ENCODE measurements at regions not wholly inside any gene's neighbourhood (a gene's known extent, or its start where the extent isn't known, plus 50 kb on each side); places are given as distances from the start of the nearest gene placed in this dataset.

DNA sequence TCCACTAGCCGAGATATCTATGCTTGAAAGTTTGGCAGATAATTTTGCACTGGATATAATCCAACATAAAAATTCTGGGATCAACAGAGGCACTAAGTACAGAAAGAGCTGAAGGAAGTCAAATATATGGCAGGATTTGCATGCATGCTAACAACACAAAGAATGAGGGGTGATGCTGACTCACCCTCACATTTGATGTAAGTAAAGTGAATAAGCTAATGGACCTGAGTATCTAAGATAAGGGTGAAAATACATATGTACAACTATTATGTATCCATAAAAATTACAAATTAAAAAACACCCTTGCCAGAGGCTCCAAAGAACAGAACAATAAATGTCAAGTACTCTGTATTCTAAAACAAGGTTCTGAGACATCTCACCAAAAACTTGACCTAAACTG lies 63.8 kb upstream of the PRDX4 start:
- H3K4me3 ChIP-seq = no peak overlapping the region
- ATAC-seq = no peak
- H3K4me1 ChIP-seq = no peaks in the 10 kb centered on the region
- H3K36me3 ChIP-seq = no peaks in the 10 kb centered on the region
- H3K9me3 ChIP-seq = no peaks in the 10 kb centered on the region
- no peak for DNase-seq
- no peaks in the 10 kb centered on the region for H3K27me3 ChIP-seq
- TF ChIP-seq CTCF (IDR thresholded peaks at IDR 0.05 in 4 of 5, conservative IDR thresholded peaks at IDR 0.05 in 1 of 5) (no peak), POLR2A (IDR thresholded peaks at IDR 0.05) (no peak)
- no peak overlapping the region for H3K27ac ChIP-seq
- intact Hi-C loops (cut with DNase I; ENCODE audit: low total_unique reads) (no loop called here), in situ Hi-C loops (cut with MboI; ENCODE audit: low sequenced_read_pairs in 4 of 4) (no loop called here)

GRCh38 chrX:23610495-23610894 lies 56.8 kb upstream of the PRDX4 start:
- TF ChIP-seq POLR2A (IDR thresholded peaks at IDR 0.05) (no peak), CTCF (IDR thresholded peaks at IDR 0.05 in 4 of 5, conservative IDR thresholded peaks at IDR 0.05 in 1 of 5) (no peak)
- DNase-seq (no peak), ATAC-seq (no peak)
- intact Hi-C loops (cut with DNase I; ENCODE audit: low total_unique reads) = no loop called here
- Histone ChIP-seq H3K4me3 (no peak overlapping the region), H3K36me3 (no peaks in the 10 kb centered on the region), H3K27ac (no peak overlapping the region), H3K4me1 (no peaks in the 10 kb centered on the region), H3K27me3 (no peaks in the 10 kb centered on the region), H3K9me3 (no peaks in the 10 kb centered on the region)
- in situ Hi-C loops (cut with MboI; ENCODE audit: low sequenced_read_pairs in 4 of 4) = no loop called here

DNA sequence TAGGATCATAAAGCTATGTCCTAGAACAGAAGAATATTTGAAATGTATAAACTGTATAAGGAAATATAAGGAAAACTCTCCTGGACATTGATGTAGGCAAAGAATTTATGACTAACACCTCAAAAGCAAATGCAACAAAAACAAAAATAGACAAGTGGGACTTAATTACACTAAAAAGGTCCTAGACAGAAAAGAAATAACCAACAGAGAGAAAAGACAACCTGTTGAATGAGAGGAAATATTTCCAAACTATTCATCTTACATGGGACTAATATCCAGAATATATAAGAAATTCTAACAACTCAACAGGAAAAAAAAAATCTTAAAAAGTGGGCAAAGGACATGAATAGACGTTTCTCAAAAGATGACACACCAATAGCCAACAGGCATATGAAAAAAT lies 54.4 kb upstream of the PRDX4 start:
- no peaks in the 10 kb centered on the region for H3K36me3 ChIP-seq
- intact Hi-C loops (cut with DNase I; ENCODE audit: low total_unique reads) = no loop called here
- no peaks in the 10 kb centered on the region for H3K9me3 ChIP-seq
- no peak for TF ChIP-seq POLR2A (IDR thresholded peaks at IDR 0.05)
- no peak for TF ChIP-seq CTCF (IDR thresholded peaks at IDR 0.05 in 4 of 5, conservative IDR thresholded peaks at IDR 0.05 in 1 of 5)
- H3K4me3 ChIP-seq = no peak overlapping the region
- no peak overlapping the region for H3K27ac ChIP-seq
- no peaks in the 10 kb centered on the region for H3K27me3 ChIP-seq
- no peak for ATAC-seq
- in situ Hi-C loops (cut with MboI; ENCODE audit: low sequenced_read_pairs in 4 of 4) = no loop called here
- H3K4me1 ChIP-seq = no peaks in the 10 kb centered on the region
- DNase-seq = no peak

- no peak for ATAC-seq
- DNase-seq = no peak
- peaks cover 4 to 5% of the 10 kb centered on the region in 2 donors for H3K4me1 ChIP-seq
- intact Hi-C loops (cut with DNase I; ENCODE audit: low total_unique reads) (no loop called here), in situ Hi-C loops (cut with MboI; ENCODE audit: low sequenced_read_pairs in 4 of 4) (no loop called here)
- TF ChIP-seq POLR2A (IDR thresholded peaks at IDR 0.05) (no peak), CTCF (IDR thresholded peaks at IDR 0.05 in 4 of 5, conservative IDR thresholded peaks at IDR 0.05 in 1 of 5) (peak in 1 of 5 experiments; percentile 45)
- H3K36me3 ChIP-seq = no peaks in the 10 kb centered on the region
- no peak overlapping the region for H3K4me3 ChIP-seq
- no peaks in the 10 kb centered on the region for H3K27me3 ChIP-seq
- H3K27ac ChIP-seq = no peak overlapping the region
- no peaks in the 10 kb centered on the region for H3K9me3 ChIP-seq
Measured at GRCh38 chrX:23616361-23616760, 50.9 kb upstream of the PRDX4 start.

Data from gastrocnemius medialis (tissue), 4 donors.